ENCODE measurements at regions not wholly inside any gene's neighbourhood (a gene's known extent, or its start where the extent isn't known, plus 50 kb on each side); places are given as distances from the start of the nearest gene placed in this dataset.

DNA sequence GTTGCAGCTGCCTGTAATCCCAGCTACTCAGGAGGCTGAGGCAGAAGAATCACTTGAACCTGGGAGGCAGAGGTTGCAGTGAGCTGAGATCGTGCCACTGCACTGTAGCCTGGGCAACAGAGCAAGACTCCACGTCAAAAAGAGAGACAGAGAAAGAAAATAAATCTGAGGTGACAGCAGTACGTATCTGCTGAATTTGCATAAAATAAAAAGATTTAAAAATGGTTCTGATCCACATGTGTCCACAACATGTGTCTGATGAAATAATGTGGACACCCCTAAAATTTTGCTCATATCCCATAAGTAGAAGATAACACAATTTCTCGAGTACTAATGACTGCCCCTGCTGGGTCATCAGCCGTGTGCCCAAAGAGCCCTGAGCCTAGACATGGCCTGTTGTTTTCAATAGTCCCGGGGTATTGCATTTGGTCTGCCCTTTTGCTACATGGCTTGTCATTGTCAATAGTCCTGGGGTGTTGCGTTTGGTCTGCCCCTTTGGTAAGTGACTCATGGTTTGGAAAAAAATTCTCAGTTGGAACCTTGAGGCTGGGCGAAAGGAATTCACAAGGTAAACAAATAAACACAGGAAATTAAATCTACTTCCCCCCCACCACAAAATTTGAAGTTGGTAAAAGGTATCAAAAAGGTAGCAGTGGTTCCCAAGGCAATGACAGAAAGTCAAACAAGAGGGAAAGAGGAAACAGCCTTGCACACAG is 434.6 kb upstream of the MAF start:
- DNase-seq, result no peak

DNA sequence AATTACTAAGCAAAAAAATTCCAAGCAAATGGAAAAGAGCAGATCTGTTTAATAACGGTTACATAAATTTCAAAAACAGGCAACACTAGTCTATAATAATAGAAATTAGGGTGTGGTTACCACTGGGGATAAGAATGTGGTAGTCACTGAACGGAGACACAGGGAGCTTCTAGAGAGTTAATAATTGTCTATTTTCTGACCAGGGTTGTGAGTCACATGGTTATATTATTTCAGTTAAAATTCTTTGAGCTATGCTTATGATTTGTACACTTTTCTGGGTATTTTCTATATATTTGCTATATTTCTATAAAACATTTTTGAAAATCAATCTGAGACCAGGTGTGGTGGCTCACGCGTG is 433.9 kb upstream of the MAF start:
- no peak for DNase-seq

DNA sequence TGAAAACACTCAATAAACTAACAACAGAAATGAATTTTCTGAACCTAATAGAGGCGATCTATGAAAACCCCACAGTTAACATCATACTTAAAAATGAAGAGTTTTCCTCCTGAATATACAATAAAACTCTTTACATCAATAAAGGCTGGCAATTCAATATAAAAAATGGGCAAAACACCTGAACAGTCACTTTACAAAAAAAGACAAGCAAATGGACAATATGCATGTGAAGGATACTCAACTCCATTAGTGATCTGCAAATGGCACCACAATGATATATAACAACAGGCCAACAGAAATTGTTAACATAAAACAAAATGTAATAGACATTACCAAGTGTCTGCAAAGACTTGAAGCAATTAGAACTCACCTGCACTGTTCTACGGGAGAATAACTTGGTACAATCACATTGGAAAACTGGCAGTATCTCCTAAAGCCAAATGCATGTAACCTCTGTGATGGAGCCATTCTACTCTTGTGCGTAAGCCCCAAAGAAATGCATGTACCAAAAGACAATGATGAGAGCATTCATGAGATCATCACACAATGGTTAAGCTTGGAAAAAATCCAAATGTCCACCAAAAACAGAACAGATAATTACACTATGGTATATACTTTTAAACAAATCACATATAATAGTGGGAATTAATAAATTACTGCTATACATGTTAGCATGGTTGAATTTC is 433.4 kb upstream of the MAF start:
- no peak for DNase-seq

DNA sequence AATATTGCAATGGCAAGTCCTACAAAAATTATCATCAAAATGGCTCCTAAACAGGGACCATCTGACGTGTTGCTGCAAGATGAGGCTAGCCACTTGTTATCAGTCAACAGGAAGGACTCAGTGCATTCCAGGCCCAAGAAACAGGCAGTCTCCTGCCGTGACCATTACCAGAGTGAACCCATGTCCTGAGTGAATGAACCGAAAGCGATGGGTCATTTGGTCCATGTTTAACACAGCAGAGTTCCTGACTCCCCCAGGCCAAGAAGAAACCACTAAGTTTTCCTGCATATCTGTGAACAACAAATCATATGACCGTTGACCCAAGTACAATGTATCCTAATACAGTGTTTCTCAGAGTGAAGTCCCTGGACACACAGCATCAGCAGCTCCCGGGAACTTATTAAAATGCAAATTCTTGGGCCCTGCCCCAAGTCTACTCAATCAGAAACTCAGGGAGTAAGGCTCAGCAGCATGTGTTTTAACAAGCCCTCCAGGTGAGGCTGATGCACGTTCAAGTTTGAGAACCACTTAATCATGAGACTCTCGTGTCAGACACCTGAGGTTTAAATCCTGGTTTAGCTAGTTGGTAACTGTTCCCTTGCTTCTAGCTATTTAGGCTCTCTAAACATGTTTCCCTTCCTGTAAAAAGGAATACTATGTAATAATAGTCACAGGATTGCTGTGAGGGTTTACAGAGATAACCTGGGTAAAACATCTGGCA is 429.4 kb upstream of the MAF start:
- DNase-seq, result no peak

DNA sequence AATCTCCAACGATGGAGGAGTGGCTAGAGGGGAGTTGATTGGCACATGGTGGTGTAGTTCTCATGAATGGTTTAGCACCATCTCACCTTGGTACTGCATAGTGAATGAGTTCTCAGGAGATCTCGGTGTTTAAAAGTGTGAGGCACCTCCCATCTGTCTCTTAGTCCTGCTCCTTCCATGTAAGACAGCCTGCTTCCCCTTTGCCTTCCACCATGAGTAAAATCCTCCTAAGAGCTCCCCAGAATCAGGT is 428.8 kb upstream of the MAF start:
- DNase-seq, result no peak

- no peak for DNase-seq
Observed at GRCh38 chr16:80028581-80029380, 428.2 kb upstream of the MAF start.

DNA sequence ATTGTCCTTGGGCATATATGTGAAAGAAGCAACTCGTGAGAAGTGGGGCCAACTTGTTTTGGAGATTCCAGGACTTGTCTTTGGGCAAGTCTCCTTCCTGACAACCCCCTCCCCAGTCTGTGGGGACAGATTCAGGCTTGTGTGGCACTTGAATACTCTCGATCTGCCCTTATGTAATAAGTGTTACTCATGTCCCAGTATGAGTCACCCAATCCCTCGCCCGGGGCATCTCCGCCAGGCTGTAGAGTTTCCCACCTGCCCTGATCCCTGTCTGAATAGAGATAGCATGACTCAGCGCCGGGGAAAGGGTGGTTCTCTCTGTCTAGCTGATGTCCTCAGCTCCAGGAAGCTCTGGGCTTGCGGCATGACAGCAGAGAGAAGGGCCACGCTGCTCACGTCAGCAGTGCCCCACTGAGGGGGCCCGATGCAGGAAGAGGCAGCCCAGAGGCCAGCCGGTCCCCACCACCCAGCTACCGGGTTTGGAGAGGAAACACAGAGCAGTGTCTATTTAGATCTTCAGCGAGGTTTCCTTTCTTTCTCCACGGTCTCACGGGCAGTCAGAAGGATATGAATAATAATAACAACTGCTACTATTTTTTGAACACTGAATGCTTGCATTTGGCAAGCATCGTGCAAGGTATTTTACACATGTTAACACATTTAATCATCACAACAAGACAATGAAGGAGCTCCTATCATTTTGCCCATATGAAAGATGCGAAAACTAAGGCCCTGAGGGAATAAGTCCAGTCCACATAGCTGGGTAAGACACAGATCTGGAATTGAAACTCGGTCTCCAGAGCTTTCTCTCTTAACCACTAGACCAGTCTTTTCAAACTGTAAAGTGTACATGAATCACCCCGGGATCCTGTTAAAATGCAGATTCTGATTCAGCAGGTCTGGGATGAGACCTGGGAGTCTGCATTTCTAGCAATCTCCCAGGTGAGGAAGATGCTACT is 426.7 kb upstream of the MAF start:
- peak; percentile 48 for DNase-seq

- DNase-seq, result no peak
Observed at GRCh38 chr16:80025236-80025635, 424.7 kb upstream of the MAF start.

GRCh38 chr16:80024443-80024842 is 423.9 kb upstream of the MAF start:
- no peak for DNase-seq

- no peak for DNase-seq
Observed at GRCh38 chr16:80023865-80024264, 423.3 kb upstream of the MAF start.

GRCh38 chr16:80019395-80019794 is 418.9 kb upstream of the MAF start:
- no peak for DNase-seq

GRCh38 chr16:80018466-80018865 is 417.9 kb upstream of the MAF start:
- no peak for DNase-seq

DNA sequence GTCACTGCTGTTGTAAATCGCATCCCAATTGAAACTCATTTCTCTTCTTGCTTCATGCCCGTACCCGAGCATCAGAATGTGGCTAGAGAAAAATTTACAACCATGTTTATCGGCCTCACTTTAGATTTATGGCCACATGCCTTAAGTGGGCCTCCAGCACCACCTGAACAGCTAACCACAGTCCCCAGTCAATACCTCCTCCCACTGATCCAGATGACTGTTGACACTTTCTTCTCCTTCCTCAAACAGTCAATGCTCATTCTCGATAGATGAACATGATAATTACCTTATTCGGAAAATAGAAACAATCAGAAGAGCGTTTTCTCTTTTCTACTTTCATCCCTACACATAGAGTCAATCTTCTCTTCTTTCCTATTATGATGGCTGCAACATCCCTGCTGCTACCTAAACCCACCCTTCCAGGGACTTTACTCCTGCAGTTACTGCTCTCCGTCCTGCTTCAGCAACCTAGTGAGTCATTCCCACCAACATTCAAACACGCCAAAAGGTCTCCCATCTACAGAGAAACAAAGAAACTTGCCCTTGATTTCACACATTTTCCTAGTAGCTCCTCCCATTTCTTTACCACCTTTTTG is 416.3 kb upstream of the MAF start:
- no peak for DNase-seq

DNA sequence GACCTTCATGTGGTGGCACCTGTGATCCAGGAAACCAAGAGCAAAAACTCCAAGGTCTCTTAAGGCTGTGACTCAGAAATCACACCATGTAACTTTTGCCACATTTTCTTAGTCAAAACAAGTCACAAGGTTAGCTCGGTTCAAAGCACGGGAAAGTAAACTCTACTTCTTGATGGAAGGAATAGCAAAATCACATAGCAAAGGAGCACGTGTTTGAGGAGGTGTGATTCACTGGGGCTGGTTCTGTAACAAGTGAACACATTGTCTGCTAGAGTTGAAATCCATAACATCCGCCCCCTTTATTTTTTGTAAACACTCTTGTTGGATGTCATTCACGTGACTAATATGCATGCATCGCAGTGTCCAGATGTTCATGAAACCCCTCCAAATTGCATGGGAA is 415.0 kb upstream of the MAF start:
- DNase-seq, result no peak

- no peak for DNase-seq
Observed at GRCh38 chr16:80014241-80014939, 413.9 kb upstream of the MAF start.

- DNase-seq, result no peak
Observed at GRCh38 chr16:80012586-80012985, 412.0 kb upstream of the MAF start.

GRCh38 chr16:80009971-80010659 is 409.6 kb upstream of the MAF start:
- DNase-seq, result no peak

GRCh38 chr16:80008857-80009256 is 408.3 kb upstream of the MAF start:
- no peak for DNase-seq

DNA sequence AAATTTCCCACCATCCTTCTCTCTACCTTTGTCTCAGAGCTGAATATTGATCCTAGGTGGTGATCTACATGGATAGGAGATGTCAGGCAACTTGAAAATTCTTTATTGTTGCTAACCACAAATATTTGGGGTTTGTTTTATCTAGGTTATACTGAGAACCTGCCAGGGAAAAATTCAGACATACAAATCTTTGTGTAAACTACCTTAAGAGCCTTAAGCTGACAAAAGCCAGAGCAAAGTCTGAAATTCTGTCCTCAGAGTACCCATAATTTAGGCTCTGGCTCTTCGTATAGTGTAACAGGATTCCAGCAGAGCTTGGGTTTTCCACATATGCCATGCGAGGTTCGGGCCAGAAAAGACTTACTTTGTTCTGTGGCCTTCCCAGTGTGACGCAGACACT is 406.7 kb upstream of the MAF start:
- DNase-seq, result no peak
